B cell (primary cell): ENCODE measurements at regions not wholly inside any gene's neighbourhood (a gene's known extent, or its start where the extent isn't known, plus 50 kb on each side); places are given as distances from the start of the nearest gene placed in this dataset.

ENCODE experiments used
- ATAC-seq: fragments of 200-7000 bp; cut with Tn5 transposase; one replicate; pipeline ENCODE4 v1.10.0; 2021; ENCODE audit warnings: low read depth, mild to moderate bottlenecking, moderate number of reproducible peaks, moderate library complexity
- CTCF ChIA-PET: fragments of 350-600 bp; sonication (Branson Sonifier 250); formaldehyde crosslinking; loops from one replicate; lab custom pipeline; 2021; ENCODE audit warnings: antibody characterized with exemption, inconsistent platforms; lab: Charles Lee
- POLR2A ChIA-PET: fragments of 350-600 bp; sonication (Branson Sonifier 250); formaldehyde crosslinking; loops from one replicate; lab custom pipeline; 2021; ENCODE audit warnings: antibody characterized with exemption; lab: Charles Lee
- DNase-seq: peaks from one replicate; pipeline ENCODE4 v3.0.0; 2013
- H2AFZ ChIP-seq: 2 replicates; pipeline ENCODE4 v1.6.1; 2012; ENCODE audit warnings: mild to moderate bottlenecking, low read depth, low read length; ENCODE audit not compliant: insufficient read depth, poor library complexity, severe bottlenecking
- H3K27ac ChIP-seq, 2 donors: 1 replicate in 1 of 2; 2 replicates in 1 of 2; pipeline ENCODE4 v1.5.1; 2012 to 2013; ENCODE audit warnings: low read length in 2 of 2, mild to moderate bottlenecking in 2 of 2, moderate library complexity in 1 of 2
- H3K27me3 ChIP-seq, 4 experiments: fragments of 200-600 bp in 1 of 4; sonication (generic) in 1 of 4; replicated peaks in 1 of 4; 1 replicate in 2 of 4; 2 replicates in 2 of 4; pipeline versions ENCODE4 v1.6.1 to v1.7.0; 2013 to 2016; ENCODE audit warnings: low read length in 3 of 4, mild to moderate bottlenecking in 2 of 4, mixed read lengths in 1 of 4, moderate library complexity in 1 of 4; ENCODE audit not compliant: insufficient read depth in 4 of 4, control insufficient read depth in 3 of 4; ENCODE audit errors: control extremely low read depth in 1 of 4
- H3K36me3 ChIP-seq, 2 experiments: replicated peaks in 1 of 2; 1 replicate in 1 of 2; 2 replicates in 1 of 2; pipeline versions ENCODE4 v1.6.1 to v1.7.1; 2013; ENCODE audit warnings: low read length in 1 of 2; ENCODE audit not compliant: insufficient read depth in 2 of 2, control insufficient read depth in 1 of 2; ENCODE audit errors: control extremely low read depth in 1 of 2, extremely low read depth in 1 of 2
- H3K4me1 ChIP-seq, 2 donors: fragments of 200-600 bp in 1 of 2; sonication (generic) in 1 of 2; 1 replicate in 1 of 2; 2 replicates in 1 of 2; pipeline versions ENCODE4 v1.5.1 to v1.6.1; 2013 to 2017; ENCODE audit warnings: low read length in 2 of 2; ENCODE audit not compliant: control insufficient read depth in 2 of 2, insufficient read depth in 2 of 2
- H3K4me2 ChIP-seq: replicated peaks from 2 replicates; pipeline ENCODE3; 2012; ENCODE audit warnings: mild to moderate bottlenecking, low read depth, low read length; ENCODE audit not compliant: poor library complexity, severe bottlenecking
- H3K4me3 ChIP-seq, 5 experiments: fragments of 200-600 bp in 1 of 5; sonication (generic) in 1 of 5; 1 replicate in 3 of 5; 2 replicates in 2 of 5; pipeline versions ENCODE4 v1.5.1 to v1.7.0; 2011 to 2016; ENCODE audit warnings: low read length in 4 of 5, mild to moderate bottlenecking in 4 of 5, low read depth in 2 of 5, control low read depth in 1 of 5, moderate library complexity in 1 of 5; ENCODE audit not compliant: insufficient read depth in 1 of 5; ENCODE audit errors: control extremely low read depth in 1 of 5, extremely low read depth in 1 of 5
- H3K79me2 ChIP-seq: fragments of 200-600 bp; sonication (generic); one replicate; pipeline ENCODE4 v1.6.0; 2016; ENCODE audit warnings: low read length; ENCODE audit not compliant: control insufficient read depth, insufficient read depth
- H3K9ac ChIP-seq: fragments of 200-600 bp; sonication (generic); 2 replicates; pipeline ENCODE4 v1.6.1; 2017; ENCODE audit warnings: mild to moderate bottlenecking, low read length, moderate library complexity
- H3K9me3 ChIP-seq, 3 donors: one replicate each; pipeline versions ENCODE4 v1.6.1 to v1.7.1; 2013; ENCODE audit warnings: low read length in 2 of 3; ENCODE audit not compliant: control insufficient read depth in 2 of 3, insufficient read depth in 1 of 3; ENCODE audit errors: control extremely low read depth in 1 of 3
- H4K20me1 ChIP-seq: 2 replicates; pipeline ENCODE4 v1.6.0; 2012; ENCODE audit warnings: mild to moderate bottlenecking, low read length; ENCODE audit not compliant: insufficient read depth, control insufficient read depth, poor library complexity, severe bottlenecking
- H3K27ac Mint-ChIP-seq: one replicate; pipeline ENCODE4 v1.8.0; 2021; ENCODE audit warnings: mixed read lengths
- H3K27me3 Mint-ChIP-seq: one replicate; pipeline ENCODE4 v1.8.0; 2021; ENCODE audit warnings: mixed read lengths
- H3K4me1 Mint-ChIP-seq: one replicate; pipeline ENCODE4 v1.8.0; 2021; ENCODE audit warnings: mixed read lengths
- H3K4me3 Mint-ChIP-seq: one replicate; pipeline ENCODE4 v1.8.0; 2021; ENCODE audit warnings: mixed read lengths
- H3K9me3 Mint-ChIP-seq: one replicate; pipeline ENCODE4 v1.8.0; 2022; ENCODE audit warnings: mixed read lengths; ENCODE audit not compliant: insufficient read depth
- CTCF ChIP-seq: fragments of 200-600 bp; IDR thresholded peaks from one replicate; pipeline ENCODE4 v1.8.0; 2022; ENCODE audit warnings: antibody characterized with exemption, mild to moderate bottlenecking
- EZH2 ChIP-seq: IDR thresholded peaks from 2 replicates; pipeline ENCODE4 v1.6.1; 2012; ENCODE audit warnings: borderline replicate concordance, low read depth, mild to moderate bottlenecking, moderate library complexity, low read length; ENCODE audit not compliant: insufficient read depth, poor library complexity, severe bottlenecking
- WGBS: methylation state at CpG from one replicate; pipeline ENCODE4 v1.1.5; 2013; ENCODE audit warnings: missing lambda C conversion rate; ENCODE audit not compliant: insufficient coverage; 5-methylcytosine and 5-hydroxymethylcytosine counted together
- intact Hi-C: fragments of 100-400 bp; cut with micrococcal nuclease; formaldehyde crosslinking; loops from one replicate; pipeline ENCODE4 v1.10.0; 2022

- WGBS: 90% methylated on average over 7 of the region's 9 CpGs
- Histone ChIP-seq H3K79me2 (no peaks in the 10 kb centered on the region), H3K4me1 (no peaks in the 10 kb centered on the region), H3K4me3 (no peak overlapping the region), H2AFZ (no peak overlapping the region), H3K4me2 (no peak overlapping the region), H4K20me1 (no peaks in the 10 kb centered on the region), H3K9me3 (peaks cover 0 to 5% (median 0%) of the 10 kb centered on the region in 3 donors), H3K9ac (no peak overlapping the region), H3K36me3 (no peaks in the 10 kb centered on the region), H3K27ac (no peak overlapping the region), H3K27me3 (no peaks in the 10 kb centered on the region)
- ATAC-seq (no peak), DNase-seq (peak; percentile 1)
- H3K4me1 Mint-ChIP-seq: no peaks in the 10 kb centered on the region
- ChIA-PET POLR2A (no interaction called here), CTCF (no interaction called here)
- H3K4me3 Mint-ChIP-seq: no peak overlapping the region
- no peaks in the 10 kb centered on the region for H3K27me3 Mint-ChIP-seq
- H3K9me3 Mint-ChIP-seq: peaks cover 2% of the 10 kb centered on the region
- H3K27ac Mint-ChIP-seq: no peak overlapping the region
- intact Hi-C loops: no loop called here
- TF ChIP-seq CTCF: no peak
- no peak for TF ChIP-seq EZH2
These were observed 1981.1 kb upstream of the PCDH20 start for GRCh38 chr13:63396746-63397145.

- Histone ChIP-seq H3K27me3 (no peaks in the 10 kb centered on the region), H3K36me3 (no peaks in the 10 kb centered on the region), H3K4me3 (no peak overlapping the region), H3K4me2 (no peak overlapping the region), H2AFZ (no peak overlapping the region), H3K79me2 (no peaks in the 10 kb centered on the region), H3K4me1 (no peaks in the 10 kb centered on the region), H3K9me3 (peaks cover 0 to 7% (median 0%) of the 10 kb centered on the region in 3 donors), H3K27ac (no peak overlapping the region), H4K20me1 (no peaks in the 10 kb centered on the region), H3K9ac (no peak overlapping the region)
- Mint-ChIP-seq H3K4me3 (no peak overlapping the region), H3K4me1 (no peaks in the 10 kb centered on the region), H3K27me3 (no peaks in the 10 kb centered on the region), H3K27ac (no peak overlapping the region), H3K9me3 (peaks cover 2% of the 10 kb centered on the region)
- intact Hi-C loops: no loop called here
- TF ChIP-seq CTCF (no peak), EZH2 (no peak)
- CTCF ChIA-PET: no interaction called here
- no peak for ATAC-seq
- POLR2A ChIA-PET: no interaction called here
- DNase-seq: no peak
- 73% methylated on average over 1 of the region's 3 CpGs for WGBS
These were observed 1977.5 kb upstream of the PCDH20 start for GRCh38 chr13:63393112-63393511.
